Fibroblast of mammary gland (primary cell): ENCODE measurements at regions not wholly inside any gene's neighbourhood (a gene's known extent, or its start where the extent isn't known, plus 50 kb on each side); places are given as distances from the start of the nearest gene placed in this dataset.

ENCODE experiments used
- DNase-seq: peaks from one replicate; pipeline ENCODE4 v3.0.0-alpha.2; 2010; ENCODE audit warnings: low read depth
- H3K4me3 ChIP-seq: 2 replicates; pipeline ENCODE4 v1.5.1; 2011; ENCODE audit warnings: low read depth, mild to moderate bottlenecking, low read length, moderate library complexity; ENCODE audit not compliant: control insufficient read depth
- TF ChIP-seq, protein P1 (sequence below): conservative IDR thresholded peaks from 2 replicates; pipeline ENCODE4 v1.5.1; 2011; ENCODE audit warnings: low read depth, low read length, inconsistent platforms; ENCODE audit not compliant: control insufficient read depth, insufficient read depth

DNA sequence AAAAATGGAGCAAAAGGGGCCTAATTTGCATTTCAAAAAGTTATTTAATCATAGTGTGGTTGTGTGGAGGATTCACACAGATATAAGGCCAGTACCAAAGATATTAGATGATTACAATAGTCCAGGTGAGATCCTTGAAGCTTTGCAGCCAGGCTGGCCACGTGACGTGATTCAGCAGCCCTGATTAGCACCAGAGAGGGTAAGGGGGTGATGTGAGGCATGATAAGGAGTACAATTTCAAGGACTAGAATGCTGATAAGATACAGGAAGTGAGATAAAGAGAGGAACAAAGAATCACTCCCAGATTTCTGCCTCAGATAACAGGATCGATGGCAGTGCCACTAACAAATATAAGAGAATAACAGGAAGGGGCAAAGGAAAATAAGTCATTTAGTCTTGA lies 108.4 kb upstream of the PALS2 start:
- TF ChIP-seq, protein P1, sequence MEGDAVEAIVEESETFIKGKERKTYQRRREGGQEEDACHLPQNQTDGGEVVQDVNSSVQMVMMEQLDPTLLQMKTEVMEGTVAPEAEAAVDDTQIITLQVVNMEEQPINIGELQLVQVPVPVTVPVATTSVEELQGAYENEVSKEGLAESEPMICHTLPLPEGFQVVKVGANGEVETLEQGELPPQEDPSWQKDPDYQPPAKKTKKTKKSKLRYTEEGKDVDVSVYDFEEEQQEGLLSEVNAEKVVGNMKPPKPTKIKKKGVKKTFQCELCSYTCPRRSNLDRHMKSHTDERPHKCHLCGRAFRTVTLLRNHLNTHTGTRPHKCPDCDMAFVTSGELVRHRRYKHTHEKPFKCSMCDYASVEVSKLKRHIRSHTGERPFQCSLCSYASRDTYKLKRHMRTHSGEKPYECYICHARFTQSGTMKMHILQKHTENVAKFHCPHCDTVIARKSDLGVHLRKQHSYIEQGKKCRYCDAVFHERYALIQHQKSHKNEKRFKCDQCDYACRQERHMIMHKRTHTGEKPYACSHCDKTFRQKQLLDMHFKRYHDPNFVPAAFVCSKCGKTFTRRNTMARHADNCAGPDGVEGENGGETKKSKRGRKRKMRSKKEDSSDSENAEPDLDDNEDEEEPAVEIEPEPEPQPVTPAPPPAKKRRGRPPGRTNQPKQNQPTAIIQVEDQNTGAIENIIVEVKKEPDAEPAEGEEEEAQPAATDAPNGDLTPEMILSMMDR = no peak
- no peak for DNase-seq
- H3K4me3 ChIP-seq = no peak overlapping the region

DNA sequence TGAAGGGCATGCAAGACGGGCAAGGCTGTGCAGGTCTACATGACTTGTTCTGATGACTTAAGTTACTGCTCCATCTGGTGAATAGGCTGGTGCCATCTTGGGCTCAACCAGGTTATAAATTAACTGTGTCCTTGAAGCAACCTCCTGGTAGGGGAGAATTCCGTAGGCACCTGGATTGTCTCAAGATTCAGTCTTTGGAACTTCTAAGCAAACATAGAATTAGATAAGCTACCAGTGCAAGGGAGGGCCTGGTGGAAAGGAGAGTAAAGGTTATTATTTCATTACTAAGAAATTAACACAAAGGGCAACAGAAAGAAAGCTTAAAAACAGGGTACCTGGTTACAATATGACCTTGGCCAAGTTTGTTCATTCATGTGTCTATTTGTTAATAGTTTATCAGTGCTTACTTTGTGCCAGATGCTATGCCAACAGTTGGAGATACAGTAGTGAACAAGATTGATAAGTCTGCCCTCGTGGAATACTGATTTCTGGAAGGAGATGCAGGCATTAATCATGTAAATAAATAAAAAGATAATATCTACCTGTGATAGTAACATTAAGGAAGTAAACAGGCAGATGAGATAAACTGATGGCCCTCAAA lies 107.0 kb upstream of the PALS2 start:
- no peak for DNase-seq
- TF ChIP-seq, protein P1 = no peak
- H3K4me3 ChIP-seq = no peak overlapping the region

DNA sequence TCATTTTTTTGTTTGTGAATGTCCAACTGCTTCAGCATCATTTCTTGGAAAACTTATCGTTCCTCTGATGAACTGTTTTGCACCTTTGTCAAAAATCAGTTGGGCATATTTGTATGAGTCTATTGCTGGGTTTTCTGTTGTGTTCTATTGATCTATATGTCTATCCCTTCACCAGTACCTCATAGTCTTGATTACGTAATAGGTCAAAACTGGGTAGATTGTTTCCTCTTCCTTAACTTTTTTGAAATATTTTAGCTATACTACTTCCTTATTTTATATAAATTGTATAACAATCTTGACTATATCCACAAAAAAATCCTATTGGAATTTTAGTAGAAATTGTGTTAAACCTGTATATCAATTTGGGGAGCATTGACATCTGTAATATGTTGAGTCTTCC lies 104.1 kb upstream of the PALS2 start:
- no peak for DNase-seq
- TF ChIP-seq, protein P1 = no peak
- H3K4me3 ChIP-seq = no peak overlapping the region

DNA sequence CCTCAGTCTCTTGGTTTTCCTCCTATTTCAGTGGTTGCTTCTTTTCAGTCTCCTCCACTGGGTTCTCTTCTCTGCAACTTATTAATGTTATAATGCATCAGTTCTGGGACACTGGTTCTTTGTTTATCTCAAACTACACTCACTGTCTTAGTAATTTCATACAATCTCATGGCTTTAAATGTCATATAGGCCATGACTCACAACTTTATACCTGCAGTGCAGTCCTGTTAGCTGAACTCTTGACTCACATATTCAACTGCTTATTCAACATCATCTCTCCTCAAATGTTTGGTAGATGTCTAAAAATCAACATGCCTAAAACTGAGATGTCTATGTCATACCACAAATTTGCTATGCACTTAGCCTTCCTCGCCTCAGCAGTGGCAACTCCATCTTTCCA lies 101.2 kb upstream of the PALS2 start:
- DNase-seq = no peak
- TF ChIP-seq, protein P1 = no peak
- H3K4me3 ChIP-seq = no peak overlapping the region

DNA sequence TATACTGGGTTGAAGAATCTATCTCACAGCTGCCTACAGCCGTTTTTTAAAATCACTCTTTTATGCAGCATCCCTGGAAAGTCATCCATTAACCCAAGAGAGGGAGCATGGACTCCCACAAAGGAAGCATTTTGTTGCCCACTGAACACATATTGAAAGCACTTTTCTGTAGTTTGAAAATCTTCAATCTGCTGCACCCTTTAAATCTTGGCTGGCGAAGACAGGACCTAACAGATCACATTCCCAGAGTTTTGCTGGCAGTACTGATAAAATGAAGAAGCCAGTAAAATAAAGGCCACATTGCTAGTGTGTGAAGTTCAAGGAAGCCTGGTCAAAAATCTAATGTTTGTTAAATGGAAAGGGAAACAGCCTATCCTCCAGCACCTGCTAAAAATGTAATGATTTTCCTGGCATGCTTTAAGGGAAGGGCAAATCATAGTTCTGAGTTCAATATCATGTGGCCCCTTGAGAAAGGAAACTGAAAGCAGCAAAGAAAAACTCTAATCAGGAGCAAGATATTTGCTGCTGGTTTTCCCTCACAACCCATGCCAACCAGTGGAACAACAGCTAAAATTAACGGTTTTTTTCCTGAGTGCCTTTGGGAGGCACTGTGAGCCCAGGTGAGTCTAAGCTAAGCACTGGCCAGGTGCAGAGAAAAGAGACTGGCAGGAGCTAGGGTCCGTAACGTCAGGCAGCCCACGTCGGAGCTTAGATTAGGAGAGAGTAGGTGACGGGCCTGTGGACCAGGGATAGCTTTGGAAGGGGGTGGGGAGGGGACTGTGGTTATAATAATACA lies 97.9 kb upstream of the PALS2 start:
- H3K4me3 ChIP-seq = no peak overlapping the region
- TF ChIP-seq, protein P1 = no peak
- no peak for DNase-seq

DNA sequence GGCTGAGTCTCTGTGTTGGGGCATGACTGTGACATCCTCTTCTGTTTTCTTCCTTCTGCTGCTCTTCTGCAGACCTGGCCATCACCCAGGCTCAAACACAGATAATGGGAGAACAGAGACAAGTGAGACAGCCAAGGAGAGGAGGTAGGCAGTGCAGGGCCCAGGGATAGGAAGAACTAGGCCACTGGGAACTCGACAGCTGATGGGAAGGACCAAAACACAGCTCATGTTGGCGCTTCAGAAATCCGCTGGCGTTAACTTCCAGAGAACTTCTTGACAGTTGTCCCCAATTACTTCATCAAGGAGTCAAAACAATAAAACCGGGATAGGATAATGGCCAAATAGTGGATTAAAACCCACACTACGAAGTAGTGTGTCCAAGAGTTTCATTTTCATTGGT lies 97.0 kb upstream of the PALS2 start:
- TF ChIP-seq, protein P1 = no peak

More for the DNA sequence above, 97.0 kb upstream of the PALS2 start:
- H3K4me3 ChIP-seq = no peak overlapping the region
- no peak for DNase-seq
